Cardiac fibroblast (primary cell): ENCODE measurements at regions not wholly inside any gene's neighbourhood (a gene's known extent, or its start where the extent isn't known, plus 50 kb on each side); places are given as distances from the start of the nearest gene placed in this dataset.

Experiments
- DNase-seq, 2 donors: peaks; one replicate each; pipeline versions ENCODE4 v3.0.0 to v3.0.0-alpha.2; 2010; ENCODE audit warnings: low read depth in 2 of 2
- H3K4me3 ChIP-seq, 2 donors: replicated peaks in 1 of 2; 1 replicate in 1 of 2; 2 replicates in 1 of 2; pipeline ENCODE4 v1.5.1; 2011; ENCODE audit warnings: low read depth in 2 of 2, low read length in 2 of 2, mild to moderate bottlenecking in 2 of 2, moderate library complexity in 1 of 2
- TF ChIP-seq, protein P1 (sequence below): IDR thresholded peaks from one replicate; pipeline ENCODE4 v1.5.1; 2011; ENCODE audit warnings: low read depth, mild to moderate bottlenecking, low read length, inconsistent platforms

DNA sequence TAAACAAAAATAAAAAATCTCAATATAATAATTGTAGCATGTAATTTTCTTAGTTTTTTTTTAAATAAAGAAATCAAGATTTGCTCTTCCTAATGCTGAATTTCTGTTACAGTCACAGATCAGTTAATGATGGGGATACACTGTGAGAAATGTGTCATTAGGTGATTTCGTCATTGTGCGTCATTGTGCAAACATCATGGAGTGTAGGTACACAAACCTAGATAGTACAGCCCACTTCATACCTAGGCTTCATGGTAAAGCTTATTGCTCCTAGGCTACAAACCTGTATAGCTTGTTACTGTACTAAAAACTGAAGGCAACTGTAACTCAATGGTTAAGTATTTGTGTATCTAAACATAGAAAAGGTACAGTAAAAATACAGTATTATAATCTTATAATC lies 74.4 kb upstream of the LSM8 start:
- no peak overlapping the region for H3K4me3 ChIP-seq
- TF ChIP-seq, protein P1, sequence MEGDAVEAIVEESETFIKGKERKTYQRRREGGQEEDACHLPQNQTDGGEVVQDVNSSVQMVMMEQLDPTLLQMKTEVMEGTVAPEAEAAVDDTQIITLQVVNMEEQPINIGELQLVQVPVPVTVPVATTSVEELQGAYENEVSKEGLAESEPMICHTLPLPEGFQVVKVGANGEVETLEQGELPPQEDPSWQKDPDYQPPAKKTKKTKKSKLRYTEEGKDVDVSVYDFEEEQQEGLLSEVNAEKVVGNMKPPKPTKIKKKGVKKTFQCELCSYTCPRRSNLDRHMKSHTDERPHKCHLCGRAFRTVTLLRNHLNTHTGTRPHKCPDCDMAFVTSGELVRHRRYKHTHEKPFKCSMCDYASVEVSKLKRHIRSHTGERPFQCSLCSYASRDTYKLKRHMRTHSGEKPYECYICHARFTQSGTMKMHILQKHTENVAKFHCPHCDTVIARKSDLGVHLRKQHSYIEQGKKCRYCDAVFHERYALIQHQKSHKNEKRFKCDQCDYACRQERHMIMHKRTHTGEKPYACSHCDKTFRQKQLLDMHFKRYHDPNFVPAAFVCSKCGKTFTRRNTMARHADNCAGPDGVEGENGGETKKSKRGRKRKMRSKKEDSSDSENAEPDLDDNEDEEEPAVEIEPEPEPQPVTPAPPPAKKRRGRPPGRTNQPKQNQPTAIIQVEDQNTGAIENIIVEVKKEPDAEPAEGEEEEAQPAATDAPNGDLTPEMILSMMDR: no peak
- DNase-seq: no peak

DNA sequence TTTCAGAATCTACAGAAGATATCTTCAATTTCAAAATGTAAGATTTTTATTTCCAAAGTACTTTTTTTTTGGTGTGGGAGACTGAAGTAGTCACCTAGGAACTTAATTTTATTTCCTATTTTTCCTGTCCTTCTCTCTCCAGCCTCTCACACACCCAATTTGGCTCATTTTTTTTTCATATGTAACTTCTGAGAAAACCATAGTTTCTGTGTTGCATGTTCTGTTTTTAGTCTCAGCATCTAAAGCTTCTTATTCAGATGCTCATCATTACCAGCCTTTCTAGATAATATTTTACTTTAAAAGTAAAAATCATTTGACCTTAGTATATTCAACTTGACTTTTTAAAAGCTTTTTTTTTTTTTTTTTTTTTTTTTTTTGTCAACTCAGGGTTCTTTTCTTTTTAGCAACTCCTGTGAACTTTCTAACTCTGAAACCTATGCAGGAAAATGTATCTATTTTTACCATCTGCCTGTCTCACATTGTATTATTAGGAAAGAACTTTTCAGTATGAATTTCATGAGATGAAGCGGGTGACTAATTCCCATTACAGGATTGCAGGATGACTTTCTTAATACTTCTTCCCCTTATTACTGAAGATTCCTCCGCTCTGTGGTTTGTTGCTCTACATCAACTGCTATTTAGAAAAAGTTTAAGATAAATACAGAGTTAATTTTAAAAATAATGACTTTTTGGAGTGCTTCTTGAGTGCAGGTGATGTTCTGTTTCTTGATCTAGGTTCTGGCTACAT lies 73.6 kb upstream of the LSM8 start:
- no peak overlapping the region for H3K4me3 ChIP-seq
- TF ChIP-seq, protein P1: no peak
- no peak for DNase-seq

DNA sequence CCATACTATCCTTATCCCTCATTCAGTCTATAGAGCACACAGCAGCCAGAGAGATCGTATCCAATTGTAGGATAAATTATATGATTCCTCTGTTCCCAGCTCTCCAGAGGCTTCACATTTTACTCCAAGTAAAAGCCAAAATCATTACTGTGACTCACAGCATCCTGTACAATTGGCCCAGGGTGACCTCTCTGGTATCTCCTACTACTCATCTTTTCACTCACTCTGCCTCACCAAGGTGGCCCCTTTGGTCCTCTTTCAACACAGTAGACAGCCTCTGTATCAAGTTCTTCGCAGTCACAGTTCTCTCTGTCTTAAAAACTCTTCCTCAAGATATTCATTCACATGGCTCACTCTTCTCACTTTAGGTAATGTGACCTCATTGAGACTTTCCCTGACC lies 72.6 kb upstream of the LSM8 start:
- no peak for DNase-seq
- TF ChIP-seq, protein P1: no peak
- H3K4me3 ChIP-seq: no peak overlapping the region

DNA sequence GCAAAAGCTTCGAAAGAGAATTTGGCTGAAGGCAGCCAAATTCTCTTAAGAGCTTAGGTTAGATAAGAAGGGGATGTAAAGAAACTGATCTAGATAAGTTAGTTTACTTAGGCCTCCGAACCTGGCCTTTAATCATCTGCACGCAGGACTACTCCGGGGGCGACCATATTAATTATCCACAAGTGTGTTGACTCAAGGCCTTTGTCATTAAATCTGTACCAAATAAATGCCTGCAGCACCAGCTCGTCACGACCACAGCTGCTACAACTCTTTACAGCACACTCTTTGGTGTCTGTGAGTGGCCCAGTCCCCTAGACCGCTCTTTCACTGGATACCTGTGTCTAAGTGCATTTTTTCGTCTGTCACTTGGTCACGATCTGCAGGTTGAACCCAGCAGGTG lies 69.8 kb upstream of the LSM8 start:
- TF ChIP-seq, protein P1: no peak
- no peak for DNase-seq
- H3K4me3 ChIP-seq: no peak overlapping the region

DNA sequence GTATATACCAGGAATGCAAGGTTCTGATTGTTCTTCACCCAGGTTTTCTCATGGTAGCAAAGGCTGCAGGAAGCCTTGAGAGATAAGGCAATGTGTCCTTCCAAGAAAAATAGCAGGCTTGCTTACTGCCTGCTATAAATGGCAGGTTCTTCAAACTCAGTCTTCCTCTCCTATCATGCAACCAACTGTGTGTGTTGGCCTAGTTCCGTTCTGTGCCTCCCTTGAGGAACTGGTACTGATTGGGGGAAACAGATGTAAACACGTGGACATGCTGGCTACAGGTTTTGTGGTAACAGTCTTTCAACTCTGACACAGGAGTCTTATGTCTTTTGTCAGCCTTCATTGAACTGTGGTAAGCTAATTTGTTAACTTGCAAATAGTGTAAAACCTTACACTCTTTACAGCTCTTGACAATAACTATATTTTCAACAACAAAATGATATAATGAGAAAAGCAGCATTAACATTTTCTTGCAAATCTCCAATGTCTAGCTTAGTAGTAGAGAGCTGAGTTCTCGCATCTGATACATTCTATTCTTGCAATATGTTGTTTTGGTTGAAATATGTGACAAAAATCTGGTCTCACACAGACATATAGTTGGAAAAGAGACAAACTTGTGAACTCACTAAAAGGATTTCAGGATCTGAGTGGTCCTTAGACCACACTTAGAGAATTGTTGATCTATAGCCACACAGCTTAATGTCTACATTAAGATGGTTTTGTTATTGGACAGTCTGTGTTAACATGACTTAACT lies 54.7 kb upstream of the LSM8 start:
- no peak overlapping the region for H3K4me3 ChIP-seq
- DNase-seq: no peak
- TF ChIP-seq, protein P1: no peak

DNA sequence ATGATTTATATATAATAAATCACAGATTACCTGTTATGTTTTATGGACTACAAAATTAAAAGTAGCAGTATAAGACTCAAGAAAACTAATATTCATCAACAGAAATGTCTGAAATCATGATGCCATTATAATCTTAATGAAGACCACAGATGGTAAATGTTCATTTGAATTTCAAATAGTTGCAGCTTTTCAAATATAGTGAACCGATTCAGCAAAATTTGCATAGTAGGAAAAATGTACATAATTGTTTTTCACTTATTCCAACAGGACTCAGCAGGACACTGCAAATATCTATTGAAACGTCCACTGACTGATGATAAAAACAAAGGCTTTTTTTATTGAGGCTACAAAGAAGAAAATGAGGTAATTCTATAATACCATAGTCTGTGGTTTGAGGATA lies 51.2 kb upstream of the LSM8 start:
- no peak overlapping the region for H3K4me3 ChIP-seq
- no peak for DNase-seq
- TF ChIP-seq, protein P1: no peak
